ENCODE measurements at regions not wholly inside any gene's neighbourhood (a gene's known extent, or its start where the extent isn't known, plus 50 kb on each side); places are given as distances from the start of the nearest gene placed in this dataset.

DNA sequence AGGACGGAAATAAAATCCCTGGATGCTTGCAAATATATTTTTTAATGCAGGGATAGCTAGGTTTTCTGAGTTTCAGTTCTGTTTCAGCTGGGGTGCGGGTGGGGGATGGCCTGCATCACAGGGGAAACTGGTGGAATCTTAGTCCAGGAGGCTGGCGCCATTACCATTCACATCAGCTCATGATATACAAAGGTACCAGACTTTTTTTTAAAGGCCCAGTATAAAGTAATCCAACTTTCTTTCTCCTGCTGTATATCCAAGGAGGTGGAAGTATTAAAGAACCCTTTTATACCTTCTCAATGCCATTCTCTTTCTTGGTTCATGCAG, 343.8 kb downstream of the KCNRG start:
- TF ChIP-seq POLR2A (IDR thresholded peaks at IDR 0.05; ENCODE audit: extremely low read depth, insufficient read length), result no peak
- TF ChIP-seq, protein P1, sequence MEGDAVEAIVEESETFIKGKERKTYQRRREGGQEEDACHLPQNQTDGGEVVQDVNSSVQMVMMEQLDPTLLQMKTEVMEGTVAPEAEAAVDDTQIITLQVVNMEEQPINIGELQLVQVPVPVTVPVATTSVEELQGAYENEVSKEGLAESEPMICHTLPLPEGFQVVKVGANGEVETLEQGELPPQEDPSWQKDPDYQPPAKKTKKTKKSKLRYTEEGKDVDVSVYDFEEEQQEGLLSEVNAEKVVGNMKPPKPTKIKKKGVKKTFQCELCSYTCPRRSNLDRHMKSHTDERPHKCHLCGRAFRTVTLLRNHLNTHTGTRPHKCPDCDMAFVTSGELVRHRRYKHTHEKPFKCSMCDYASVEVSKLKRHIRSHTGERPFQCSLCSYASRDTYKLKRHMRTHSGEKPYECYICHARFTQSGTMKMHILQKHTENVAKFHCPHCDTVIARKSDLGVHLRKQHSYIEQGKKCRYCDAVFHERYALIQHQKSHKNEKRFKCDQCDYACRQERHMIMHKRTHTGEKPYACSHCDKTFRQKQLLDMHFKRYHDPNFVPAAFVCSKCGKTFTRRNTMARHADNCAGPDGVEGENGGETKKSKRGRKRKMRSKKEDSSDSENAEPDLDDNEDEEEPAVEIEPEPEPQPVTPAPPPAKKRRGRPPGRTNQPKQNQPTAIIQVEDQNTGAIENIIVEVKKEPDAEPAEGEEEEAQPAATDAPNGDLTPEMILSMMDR (IDR thresholded peaks at IDR 0.05; ENCODE audit: low read depth, low read length), result no peak
